ENCODE measurements at regions not wholly inside any gene's neighbourhood (a gene's known extent, or its start where the extent isn't known, plus 50 kb on each side); places are given as distances from the start of the nearest gene placed in this dataset.

DNA sequence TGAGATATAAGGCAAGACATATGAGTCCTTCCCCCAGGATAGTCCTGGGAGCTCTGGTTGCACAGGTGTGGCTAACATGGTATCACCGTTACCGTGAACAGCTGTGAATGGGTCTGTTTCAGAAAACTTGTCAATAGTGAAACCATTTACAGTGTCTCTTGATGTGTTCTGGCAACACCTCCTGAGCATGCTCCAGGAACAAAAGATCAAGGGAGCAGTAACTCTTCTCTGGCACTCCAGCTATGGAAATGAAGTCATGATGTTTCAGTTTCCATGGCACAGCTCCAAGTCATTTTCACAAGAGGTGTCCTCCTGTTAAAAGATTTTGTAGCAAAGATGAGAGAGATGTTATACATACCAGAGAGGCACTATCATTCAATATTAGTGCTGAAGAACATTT, 253.7 kb downstream of the SNAPC1 start:
- TF ChIP-seq CTCF (IDR thresholded peaks at IDR 0.05) (no peak), POLR2A (IDR thresholded peaks at IDR 0.05) (no peak), POLR2AphosphoS5 (IDR thresholded peaks at IDR 0.05; ENCODE audit: insufficient read depth in 1 of 2, low read depth in 1 of 2) (no peak)

Measured in vagina (tissue), 2 donors.